Keratinocyte (primary cell): ENCODE measurements at regions not wholly inside any gene's neighbourhood (a gene's known extent, or its start where the extent isn't known, plus 50 kb on each side); places are given as distances from the start of the nearest gene placed in this dataset.

Experiments
- DNase-seq: peaks from one replicate; pipeline ENCODE4 v3.0.0-alpha.2; 2011; ENCODE audit warnings: low read depth, missing footprints, low spot score
- FAIRE-seq: peaks from 2 replicates; lab custom pipeline; 2011; peaks lifted over from hg19 to GRCh38; lab: Jason Lieb, UNC
- H2AFZ ChIP-seq: 2 replicates; pipeline ENCODE4 v1.6.0; 2012; ENCODE audit warnings: low read length, control low read depth, inconsistent platforms; ENCODE audit not compliant: control insufficient read depth
- H3K27ac ChIP-seq: 2 replicates; pipeline ENCODE4 v1.5.1; 2011; ENCODE audit warnings: low read length; ENCODE audit not compliant: control insufficient read depth, insufficient read depth
- H3K27me3 ChIP-seq: 3 replicates; pipeline ENCODE4 v1.6.0; 2011; ENCODE audit warnings: low read length; ENCODE audit not compliant: control insufficient read depth, insufficient read depth; ENCODE audit errors: extremely low read depth
- H3K36me3 ChIP-seq, 2 experiments: 2 replicates in 1 of 2; 3 replicates in 1 of 2; pipeline ENCODE4 v1.5.1; 2011; ENCODE audit warnings: low read length in 2 of 2, mild to moderate bottlenecking in 1 of 2; ENCODE audit not compliant: control insufficient read depth in 2 of 2, insufficient read depth in 2 of 2; ENCODE audit errors: extremely low read depth in 1 of 2
- H3K4me1 ChIP-seq: 3 replicates; pipeline ENCODE4 v1.5.1; 2011; ENCODE audit warnings: low read length; ENCODE audit not compliant: control insufficient read depth, insufficient read depth; ENCODE audit errors: extremely low read depth
- H3K4me2 ChIP-seq: 3 replicates; pipeline ENCODE4 v1.6.0; 2011; ENCODE audit warnings: low read depth, low read length; ENCODE audit not compliant: control insufficient read depth, insufficient read depth; ENCODE audit errors: extremely low read depth
- H3K4me3 ChIP-seq, 3 experiments: fragments of 200-600 bp in 1 of 3; sonication (generic) in 1 of 3; 2 replicates in 2 of 3; 3 replicates in 1 of 3; pipeline ENCODE4 v1.5.1; 2011 to 2016; ENCODE audit warnings: low read length in 3 of 3, mild to moderate bottlenecking in 3 of 3, control low read depth in 2 of 3, inconsistent platforms in 1 of 3, low read depth in 1 of 3, mixed read lengths in 1 of 3, mixed run types in 1 of 3, moderate library complexity in 1 of 3; ENCODE audit not compliant: control insufficient read depth in 2 of 3, insufficient read depth in 2 of 3; ENCODE audit errors: extremely low read depth in 1 of 3
- H3K79me2 ChIP-seq: 2 replicates; pipeline ENCODE4 v1.6.0; 2012; ENCODE audit warnings: low read length; ENCODE audit not compliant: control insufficient read depth, insufficient read depth
- H3K9ac ChIP-seq: 3 replicates; pipeline ENCODE4 v1.6.0; 2011; ENCODE audit warnings: low read length; ENCODE audit not compliant: control insufficient read depth, insufficient read depth; ENCODE audit errors: extremely low read depth
- H3K9me1 ChIP-seq: 3 replicates; pipeline ENCODE4 v1.6.0; 2011; ENCODE audit warnings: low read length; ENCODE audit not compliant: control insufficient read depth, insufficient read depth; ENCODE audit errors: extremely low read depth
- H3K9me3 ChIP-seq: 2 replicates; pipeline ENCODE4 v1.5.1; 2012; ENCODE audit warnings: low read depth, low read length; ENCODE audit not compliant: control insufficient read depth
- H4K20me1 ChIP-seq: 3 replicates; pipeline ENCODE4 v1.6.0; 2011; ENCODE audit warnings: low read length; ENCODE audit not compliant: control insufficient read depth, insufficient read depth; ENCODE audit errors: extremely low read depth
- CTCF ChIP-seq, 3 experiments: IDR thresholded peaks in 1 of 3; conservative IDR thresholded peaks in 1 of 3; optimal IDR thresholded peaks in 1 of 3; 2 replicates in 2 of 3; 3 replicates in 1 of 3; pipeline versions ENCODE3 to v1.5.1; 2011; ENCODE audit warnings: low read length in 3 of 3, mild to moderate bottlenecking in 3 of 3, moderate library complexity in 2 of 3, control low read depth in 1 of 3, inconsistent platforms in 1 of 3; ENCODE audit not compliant: insufficient read depth in 2 of 3; ENCODE audit errors: extremely low read depth in 1 of 3
- EZH2 ChIP-seq: IDR thresholded peaks from one replicate; pipeline ENCODE4 v1.6.1; 2012; ENCODE audit warnings: inconsistent platforms, mild to moderate bottlenecking, low read length, moderate library complexity
- dilution Hi-C: fragments of 300-500 bp; cut with MboI; formaldehyde crosslinking; loops from one replicate; pipeline ENCODE4 v1.7.0; 2020; ENCODE audit warnings: low sequenced_read_pairs; ENCODE audit not compliant: extremely low pct_ligation_motif_present

DNA sequence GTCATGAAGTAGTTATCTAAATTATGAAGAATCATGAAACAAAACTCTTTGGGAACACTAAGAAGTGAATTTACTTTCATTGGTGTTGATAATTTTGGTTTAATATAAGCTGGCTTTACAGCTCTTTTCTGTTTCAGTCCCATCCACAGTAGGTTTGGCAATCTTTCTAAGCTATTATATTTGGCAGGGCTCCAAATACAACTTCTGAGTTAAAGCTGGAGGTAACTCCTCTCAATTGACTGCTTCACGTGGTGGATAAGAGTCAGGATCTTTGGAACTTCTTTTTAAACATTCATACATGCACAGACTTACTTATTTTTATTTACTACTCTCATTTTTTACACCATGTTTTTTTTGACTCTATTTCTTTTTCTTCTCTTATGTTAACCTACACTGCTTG, 106.5 kb upstream of the EPHA3 start:
- no peak overlapping the region for H3K4me2 ChIP-seq
- no peaks in the 10 kb centered on the region for H3K9me1 ChIP-seq
- FAIRE-seq, result no peak
- TF ChIP-seq EZH2 (no peak), CTCF (optimal IDR thresholded peaks at IDR 0.05 in 1 of 3, IDR thresholded peaks at IDR 0.05 in 1 of 3, conservative IDR thresholded peaks at IDR 0.05 in 1 of 3; ENCODE audit: extremely low read depth in 1 of 3, insufficient read depth in 2 of 3, low read length in 3 of 3) (no peak)
- H3K36me3 ChIP-seq, result no peaks in the 10 kb centered on the region
- H3K79me2 ChIP-seq, result no peaks in the 10 kb centered on the region
- no peak overlapping the region for H3K27ac ChIP-seq
- H2AFZ ChIP-seq, result no peak overlapping the region
- dilution Hi-C loops, result no loop called here
- H3K9ac ChIP-seq, result no peak overlapping the region
- peaks cover 13% of the 10 kb centered on the region for H3K4me1 ChIP-seq
- H4K20me1 ChIP-seq, result no peaks in the 10 kb centered on the region
- H3K4me3 ChIP-seq, result no peak overlapping the region
- no peaks in the 10 kb centered on the region for H3K9me3 ChIP-seq
- no peaks in the 10 kb centered on the region for H3K27me3 ChIP-seq
- DNase-seq, result no peak

GRCh38 chr3:89002191-89002590, 105.2 kb upstream of the EPHA3 start:
- H3K36me3 ChIP-seq, result no peaks in the 10 kb centered on the region
- H3K4me2 ChIP-seq, result no peak overlapping the region
- H3K9me1 ChIP-seq, result no peaks in the 10 kb centered on the region
- H3K9me3 ChIP-seq, result no peaks in the 10 kb centered on the region
- dilution Hi-C loops, result no loop called here
- H3K9ac ChIP-seq, result no peak overlapping the region
- H2AFZ ChIP-seq, result no peak overlapping the region
- H3K27ac ChIP-seq, result no peak overlapping the region
- FAIRE-seq (no peak), DNase-seq (no peak)
- no peaks in the 10 kb centered on the region for H3K27me3 ChIP-seq
- no peaks in the 10 kb centered on the region for H4K20me1 ChIP-seq
- H3K4me3 ChIP-seq, result no peak overlapping the region
- H3K79me2 ChIP-seq, result no peaks in the 10 kb centered on the region
- peaks cover 5% of the 10 kb centered on the region for H3K4me1 ChIP-seq
- no peak for TF ChIP-seq CTCF (optimal IDR thresholded peaks at IDR 0.05 in 1 of 3, IDR thresholded peaks at IDR 0.05 in 1 of 3, conservative IDR thresholded peaks at IDR 0.05 in 1 of 3; ENCODE audit: extremely low read depth in 1 of 3, insufficient read depth in 2 of 3, low read length in 3 of 3)
- TF ChIP-seq EZH2, result no peak
